HG03103 (cell line): ENCODE measurements at regions not wholly inside any gene's neighbourhood (a gene's known extent, or its start where the extent isn't known, plus 50 kb on each side); places are given as distances from the start of the nearest gene placed in this dataset.
"Not testable (repeated sequence)": the region's sequence is repeated elsewhere in the genome, so short reads cannot be mapped to it uniquely, and the experiment has no call there.

ENCODE experiments used
- ATAC-seq: cut with Tn5 transposase; IDR thresholded peaks from one replicate; pipeline ENCODE4 v1.9.1; 2021; ENCODE audit warnings: low read depth; ENCODE audit not compliant: unreplicated experiment

GRCh38 chr11:92462821-92463220, 238.2 kb downstream of the FAT3 start:
- ATAC-seq: no peak

DNA sequence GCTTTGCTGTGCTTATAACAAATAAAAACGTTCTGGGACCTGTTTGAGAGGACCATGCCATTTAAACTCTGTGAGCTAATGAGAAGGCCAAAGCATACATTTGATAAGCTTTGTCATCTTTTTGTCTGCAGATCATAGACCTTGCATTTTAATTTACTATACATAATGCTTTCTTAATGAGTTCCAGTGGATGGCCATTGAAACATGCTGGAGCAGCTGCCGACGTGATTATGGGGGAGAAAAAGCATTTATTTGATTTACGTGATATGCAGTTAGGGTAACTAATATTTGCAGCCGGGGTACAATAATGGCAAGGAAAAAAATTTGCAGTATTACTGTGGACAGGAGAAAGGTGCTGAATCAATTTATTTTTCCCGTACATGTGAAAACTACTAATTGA, 240.2 kb downstream of the FAT3 start:
- no peak for ATAC-seq

DNA sequence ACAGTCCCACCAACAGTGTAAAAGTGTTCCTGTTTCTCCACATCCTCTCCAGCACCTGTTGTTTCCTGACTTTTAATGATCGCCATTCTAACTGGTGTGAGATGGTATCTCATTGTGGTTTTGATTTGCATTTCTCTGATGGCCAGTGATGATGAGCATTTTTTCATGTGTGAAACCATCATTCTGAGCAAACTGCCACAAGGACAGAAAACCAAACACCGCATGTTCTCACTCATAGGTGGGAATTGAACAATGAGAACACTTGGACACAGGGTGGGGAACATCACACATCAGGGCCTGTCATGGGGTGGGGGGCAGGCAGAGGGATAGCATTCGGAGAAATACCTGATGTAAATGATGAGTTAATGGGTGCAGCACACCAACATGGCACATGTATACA, 240.8 kb downstream of the FAT3 start:
- ATAC-seq: not testable (repeated sequence)

GRCh38 chr11:92473736-92474135, 249.1 kb downstream of the FAT3 start:
- no peak for ATAC-seq

- ATAC-seq: no peak
These were observed 250.7 kb downstream of the FAT3 start for GRCh38 chr11:92475316-92475715.

DNA sequence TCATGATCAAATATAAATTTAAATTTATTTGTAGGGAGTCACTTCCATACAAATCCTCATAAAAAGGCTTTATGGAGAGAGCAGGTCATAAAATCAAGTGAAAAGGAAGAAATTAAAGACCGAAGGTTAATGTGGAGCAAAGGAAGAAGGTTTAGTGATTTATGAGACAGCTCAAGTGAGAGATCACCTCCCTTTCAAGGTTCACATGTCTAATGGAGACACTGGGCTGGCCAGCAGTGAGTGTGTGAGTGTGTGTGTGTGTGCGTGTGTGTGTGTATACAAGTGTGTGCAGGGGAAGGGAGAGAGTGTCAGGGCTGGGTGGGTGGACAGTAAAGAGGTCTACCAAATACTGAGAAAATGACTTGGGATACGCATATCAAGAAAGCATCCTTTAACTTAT, 251.2 kb downstream of the FAT3 start:
- ATAC-seq: no peak

DNA sequence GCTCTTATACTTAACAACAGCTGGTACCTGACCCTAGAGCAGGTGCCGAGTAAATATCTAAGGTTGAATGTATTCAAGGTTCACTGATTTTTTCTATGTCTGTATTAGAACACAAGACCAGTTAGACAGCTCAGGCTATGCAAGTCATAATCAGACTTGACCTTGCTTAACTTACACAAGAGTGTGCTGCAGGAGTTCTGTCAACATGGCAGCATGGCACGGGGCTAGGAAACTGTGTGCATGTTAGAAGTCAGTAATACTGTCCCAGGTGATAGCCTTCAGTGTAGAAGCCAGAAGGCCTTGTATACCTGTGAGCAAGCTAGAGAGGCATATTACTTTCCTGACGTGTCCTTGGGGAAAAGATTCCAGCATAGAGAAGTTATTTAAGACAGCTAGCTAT, 253.1 kb downstream of the FAT3 start:
- ATAC-seq: no peak

- ATAC-seq: no peak
These were observed 255.9 kb downstream of the FAT3 start for GRCh38 chr11:92480499-92480898.

DNA sequence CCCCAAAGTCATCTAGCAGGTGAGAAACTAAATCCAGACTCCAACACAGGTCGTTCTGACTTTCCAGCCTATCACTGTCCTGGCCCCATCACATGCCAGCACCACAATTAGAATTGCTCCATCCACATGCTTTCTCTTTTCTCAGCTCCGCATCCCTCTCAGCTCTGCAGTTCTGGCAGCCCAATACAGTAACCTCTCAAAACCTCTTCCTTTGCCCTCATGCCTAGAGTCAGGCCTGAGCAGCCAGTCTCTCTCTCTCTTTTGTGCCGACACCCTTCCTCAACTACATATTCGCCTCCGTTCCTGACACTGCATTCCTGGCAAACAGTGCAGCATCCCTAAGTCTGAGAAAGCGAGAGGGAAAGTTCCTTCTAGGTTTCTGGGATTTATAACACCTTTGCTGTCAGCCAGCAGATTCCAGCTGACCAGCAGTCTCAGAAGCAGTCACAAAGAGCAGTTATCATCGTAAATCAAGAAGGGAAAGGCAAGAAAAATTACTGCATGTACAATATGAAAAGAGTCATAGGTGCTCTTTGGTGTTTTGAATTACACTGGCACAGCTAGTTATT, 258.0 kb downstream of the FAT3 start:
- ATAC-seq: no peak

GRCh38 chr11:92484570-92484969, 260.0 kb downstream of the FAT3 start:
- no peak for ATAC-seq

DNA sequence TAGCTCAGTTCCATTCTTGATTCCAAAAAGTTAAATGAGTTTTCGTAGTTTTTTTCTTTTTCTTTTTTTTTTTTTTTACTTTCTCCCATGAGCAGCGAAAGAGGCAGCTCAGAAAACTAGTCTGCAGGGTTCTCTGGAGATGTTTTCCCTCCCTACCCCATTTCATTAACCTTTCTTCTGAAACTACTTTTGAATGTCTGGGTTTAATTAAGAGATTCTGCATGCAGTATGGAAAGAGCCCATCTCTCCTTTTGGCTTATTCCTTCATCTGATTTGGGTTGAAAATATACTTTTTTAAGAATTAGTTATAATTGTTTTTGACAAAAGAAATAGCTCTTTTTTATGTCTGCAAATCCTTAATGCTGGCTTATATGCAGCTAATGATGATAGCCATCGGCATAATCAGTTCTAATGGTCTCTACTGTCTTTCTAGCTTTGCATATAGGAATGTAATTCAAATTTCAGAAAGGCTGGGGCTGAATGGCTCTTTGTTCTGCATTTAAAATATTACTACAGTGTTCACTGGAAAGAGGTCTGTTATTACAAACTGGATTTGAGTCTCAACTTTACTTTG, 265.3 kb downstream of the FAT3 start:
- no peak for ATAC-seq

- no peak for ATAC-seq
These were observed 267.8 kb downstream of the FAT3 start for GRCh38 chr11:92492372-92492771.

GRCh38 chr11:92495107-92495793, 270.6 kb downstream of the FAT3 start:
- ATAC-seq: no peak

GRCh38 chr11:92500453-92500852, 275.8 kb downstream of the FAT3 start:
- ATAC-seq: no peak

- ATAC-seq: no peak
These were observed 276.6 kb downstream of the FAT3 start for GRCh38 chr11:92501066-92501739.

DNA sequence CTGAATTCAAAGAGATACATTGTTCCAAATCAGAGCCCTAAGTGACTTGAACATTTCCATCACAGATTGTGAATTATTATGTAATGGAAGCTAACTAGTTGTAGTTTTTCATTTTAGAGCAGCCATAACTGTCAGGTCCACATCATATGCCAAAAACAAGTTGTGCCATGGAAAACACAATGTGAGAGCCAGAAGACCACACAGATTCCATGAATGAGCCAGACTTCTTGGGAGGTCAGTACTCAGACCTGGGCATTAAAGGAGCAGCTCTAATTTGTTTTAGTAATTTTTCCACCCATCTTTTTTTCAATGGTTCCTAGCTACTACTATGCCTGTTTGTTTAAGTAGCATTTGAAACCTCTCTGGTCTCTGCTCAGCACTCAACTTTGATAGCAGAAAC, 279.4 kb downstream of the FAT3 start:
- ATAC-seq: no peak

DNA sequence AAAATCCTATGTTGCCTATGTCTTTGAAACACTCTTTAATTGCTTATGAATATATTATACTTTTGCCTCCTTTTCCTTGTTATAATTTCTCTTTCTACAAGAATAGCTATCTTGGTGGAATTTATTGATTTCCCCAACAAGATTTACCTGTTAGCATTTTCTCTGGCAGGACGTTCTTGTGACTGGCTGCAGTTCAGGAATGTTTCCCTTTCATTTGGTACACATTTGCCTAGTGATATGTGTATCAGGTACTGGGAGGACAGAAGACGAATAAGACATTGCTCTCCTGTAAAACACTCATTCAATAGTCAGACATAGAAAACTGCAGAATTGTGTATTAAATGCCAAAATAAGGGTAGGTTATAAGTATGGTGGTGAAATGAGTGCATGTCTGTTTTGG, 279.9 kb downstream of the FAT3 start:
- ATAC-seq: no peak

GRCh38 chr11:92505689-92506088, 281.1 kb downstream of the FAT3 start:
- ATAC-seq: no peak

GRCh38 chr11:92506809-92507336, 282.3 kb downstream of the FAT3 start:
- ATAC-seq: no peak

DNA sequence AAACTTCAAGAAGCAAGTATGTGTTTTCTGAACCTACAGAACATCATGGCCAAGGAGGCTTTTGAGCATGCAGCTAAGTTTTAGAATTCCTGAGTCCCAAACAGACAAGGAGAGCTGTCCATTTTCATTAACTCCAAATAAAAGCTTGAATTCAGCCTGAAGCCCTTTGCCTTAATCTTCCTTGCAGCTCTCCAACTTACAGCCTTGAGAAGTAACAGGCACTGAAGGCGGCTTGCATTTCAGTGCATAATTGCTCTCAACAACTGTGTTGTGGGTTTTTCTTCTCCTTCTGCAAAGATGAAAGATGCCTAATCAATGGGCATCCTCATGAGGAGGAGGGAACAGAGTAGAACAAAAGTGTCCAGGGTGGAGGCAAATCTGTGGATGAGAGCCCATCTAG, 286.0 kb downstream of the FAT3 start:
- ATAC-seq: no peak

DNA sequence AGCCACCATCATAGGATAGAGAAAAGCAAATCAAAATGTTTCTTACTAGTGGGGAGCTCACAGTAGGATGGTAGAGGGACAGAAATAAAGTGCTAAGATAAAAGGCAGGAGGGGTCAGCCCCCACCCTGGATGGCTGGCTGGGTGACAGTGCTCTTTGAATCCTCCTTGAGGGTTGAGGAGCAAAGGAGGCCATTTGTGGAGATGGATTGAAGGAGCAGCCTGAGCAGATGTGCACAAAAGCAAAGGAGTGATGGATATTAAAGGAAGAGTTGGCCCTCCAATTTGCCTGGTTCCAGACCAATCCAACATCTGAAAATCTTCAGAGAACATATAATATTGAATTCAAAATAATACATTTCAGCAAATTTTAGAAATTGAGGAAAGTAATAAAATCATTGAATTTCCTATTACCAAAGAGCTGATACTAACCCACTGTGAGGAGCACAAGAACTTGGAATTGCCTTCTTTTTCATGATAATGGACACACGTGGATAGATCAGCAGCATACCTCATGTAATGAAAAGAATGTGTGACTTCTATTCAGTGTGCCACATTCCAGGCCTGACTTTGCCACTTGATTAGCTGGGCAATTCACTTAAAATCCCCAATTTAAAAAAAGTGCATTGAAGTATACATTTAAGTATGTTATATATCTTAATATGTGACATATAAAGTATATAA, 287.0 kb downstream of the FAT3 start:
- ATAC-seq: no peak
